ENCODE measurements at regions not wholly inside any gene's neighbourhood (a gene's known extent, or its start where the extent isn't known, plus 50 kb on each side); places are given as distances from the start of the nearest gene placed in this dataset.

DNA sequence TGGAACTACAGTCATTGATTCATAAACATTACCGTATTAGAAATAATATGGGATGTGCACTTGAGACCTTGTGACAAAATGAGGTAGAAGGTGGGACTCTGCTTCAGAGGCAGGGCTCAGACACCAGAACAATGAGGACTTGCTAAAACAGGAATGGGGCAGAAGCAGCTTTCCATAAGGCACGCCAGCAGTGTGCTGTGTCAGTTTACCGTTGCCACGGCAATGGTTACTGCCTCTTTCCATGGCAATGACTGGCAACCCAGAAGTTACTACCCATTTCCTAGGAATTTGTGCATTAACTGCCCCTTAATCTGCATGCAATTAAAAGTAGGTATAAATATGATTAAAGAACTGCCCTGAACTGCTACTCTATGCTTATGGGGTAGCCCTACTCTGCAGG is 169.0 kb downstream of the CHRM3 start:
- Histone ChIP-seq H3K4me2 (no peak overlapping the region), H4K20me1 (ENCODE audit: insufficient read depth) (no peaks in the 10 kb centered on the region), H3K4me1 (replicated peaks; ENCODE audit: insufficient read depth) (peaks cover 16% of the 10 kb centered on the region), H3K36me3 (ENCODE audit: low read depth) (no peaks in the 10 kb centered on the region), H3K27ac (no peak overlapping the region), H3K4me3 (no peak overlapping the region), H3F3A (ENCODE audit: insufficient read depth, low read depth) (peaks cover 7% of the 10 kb centered on the region), H3K9me3 (ENCODE audit: insufficient read depth, low read depth) (no peaks in the 10 kb centered on the region), H3K9me2 (ENCODE audit: insufficient read depth) (no peaks in the 10 kb centered on the region), H2AFZ (no peak overlapping the region), H3K79me2 (ENCODE audit: low read depth) (no peaks in the 10 kb centered on the region), H3K27me3 (ENCODE audit: insufficient read depth, low read depth) (no peaks in the 10 kb centered on the region)
- intact Hi-C loops (cut with micrococcal nuclease; ENCODE audit: unreplicated experiment) = no loop called here
- TF ChIP-seq EZH2 (IDR thresholded peaks at IDR 0.05; ENCODE audit: low read depth) (no peak), CTCF (conservative IDR thresholded peaks at IDR 0.05) (no peak)
- DNase-seq = no peak
- ChIA-PET CTCF (no interaction called here), POLR2A (ENCODE audit: unreplicated experiment) (no interaction called here)
- no TSS peak for BruUV-seq (replicated peaks)

- H3K4me2 ChIP-seq = peak overlapping the region; percentile 45
- H2AFZ ChIP-seq = no peak overlapping the region
- H3K4me3 ChIP-seq = no peak overlapping the region
- no peaks in the 10 kb centered on the region for H3K36me3 ChIP-seq (ENCODE audit: low read depth)
- no peaks in the 10 kb centered on the region for H3K9me2 ChIP-seq (ENCODE audit: insufficient read depth)
- TF ChIP-seq CTCF (conservative IDR thresholded peaks at IDR 0.05) (no peak), EZH2 (IDR thresholded peaks at IDR 0.05; ENCODE audit: low read depth) (no peak)
- no peaks in the 10 kb centered on the region for H4K20me1 ChIP-seq (ENCODE audit: insufficient read depth)
- POLR2A ChIA-PET (ENCODE audit: unreplicated experiment) = no interaction called here
- H3K79me2 ChIP-seq (ENCODE audit: low read depth) = no peaks in the 10 kb centered on the region
- peak overlapping the region; percentile 42 for H3K27ac ChIP-seq
- no peaks in the 10 kb centered on the region for H3K27me3 ChIP-seq (ENCODE audit: insufficient read depth, low read depth)
- intact Hi-C loops (cut with micrococcal nuclease; ENCODE audit: unreplicated experiment) = no loop called here
- no peaks in the 10 kb centered on the region for H3K9me3 ChIP-seq (ENCODE audit: insufficient read depth, low read depth)
- DNase-seq = peak in 1 of 2 experiments; percentile 45
- BruUV-seq (replicated peaks) = no TSS peak
- peaks cover 7% of the 10 kb centered on the region for H3F3A ChIP-seq (ENCODE audit: insufficient read depth, low read depth)
- CTCF ChIA-PET = no interaction called here
- peaks cover 16% of the 10 kb centered on the region for H3K4me1 ChIP-seq (replicated peaks; ENCODE audit: insufficient read depth)
These were observed 172.2 kb downstream of the CHRM3 start for GRCh38 chr1:239558559-239558958.

- no peak overlapping the region for H2AFZ ChIP-seq
- H3K9me2 ChIP-seq (ENCODE audit: insufficient read depth) = no peaks in the 10 kb centered on the region
- H3K79me2 ChIP-seq (ENCODE audit: low read depth) = no peaks in the 10 kb centered on the region
- intact Hi-C loops (cut with micrococcal nuclease; ENCODE audit: unreplicated experiment) = no loop called here
- no peaks in the 10 kb centered on the region for H4K20me1 ChIP-seq (ENCODE audit: insufficient read depth)
- BruUV-seq (replicated peaks) = no TSS peak
- no peaks in the 10 kb centered on the region for H3K27me3 ChIP-seq (ENCODE audit: insufficient read depth, low read depth)
- no peaks in the 10 kb centered on the region for H3K36me3 ChIP-seq (ENCODE audit: low read depth)
- TF ChIP-seq CTCF (conservative IDR thresholded peaks at IDR 0.05) (no peak), EZH2 (IDR thresholded peaks at IDR 0.05; ENCODE audit: low read depth) (no peak)
- ChIA-PET CTCF (no interaction called here), POLR2A (ENCODE audit: unreplicated experiment) (no interaction called here)
- H3F3A ChIP-seq (ENCODE audit: insufficient read depth, low read depth) = peaks cover 7% of the 10 kb centered on the region
- peak overlapping the region; percentile 45 for H3K4me2 ChIP-seq
- H3K9me3 ChIP-seq (ENCODE audit: insufficient read depth, low read depth) = no peaks in the 10 kb centered on the region
- peak overlapping the region; percentile 42 for H3K27ac ChIP-seq
- peak in 1 of 2 experiments; percentile 40 for DNase-seq
- H3K4me3 ChIP-seq = no peak overlapping the region
- H3K4me1 ChIP-seq (replicated peaks; ENCODE audit: insufficient read depth) = peaks cover 16% of the 10 kb centered on the region
These were observed 172.6 kb downstream of the CHRM3 start for GRCh38 chr1:239558991-239559390.

All from PC-9 (cell line).